Heart left ventricle (tissue), 16 donors: ENCODE measurements at regions not wholly inside any gene's neighbourhood (a gene's known extent, or its start where the extent isn't known, plus 50 kb on each side); places are given as distances from the start of the nearest gene placed in this dataset.
"Not testable (repeated sequence)": the region's sequence is repeated elsewhere in the genome, so short reads cannot be mapped to it uniquely, and the experiment has no call there.

ENCODE experiments used
- ATAC-seq, 4 donors: fragments of 200-7000 bp; cut with Tn5 transposase; one replicate each; pipeline ENCODE4 v1.9.1; 2020 to 2022; ENCODE audit warnings: moderate library complexity in 4 of 4, mild to moderate bottlenecking in 3 of 4, moderate number of reproducible peaks in 1 of 4
- DNase-seq, 5 donors: peaks; one replicate each; pipeline ENCODE4 v3.0.0-alpha.2; 2020
- H3K27ac ChIP-seq, 12 donors: fragments of 200-600 bp; sonication (generic) in 4 of 12; one replicate each; pipeline versions ENCODE4 v1.5.0 to v1.8.0; 2016 to 2022; ENCODE audit warnings: mild to moderate bottlenecking in 2 of 12
- H3K27me3 ChIP-seq, 9 donors: fragments of 200-600 bp; sonication (generic) in 2 of 9; one replicate each; pipeline versions ENCODE4 v1.5.1 to v1.8.0; 2016 to 2022; ENCODE audit warnings: mild to moderate bottlenecking in 3 of 9
- H3K36me3 ChIP-seq, 9 donors: fragments of 200-600 bp; sonication (generic) in 2 of 9; one replicate each; pipeline versions ENCODE4 v1.5.0 to v1.8.0; 2018 to 2022; ENCODE audit warnings: mild to moderate bottlenecking in 2 of 9
- H3K4me1 ChIP-seq, 12 donors: fragments of 200-600 bp; sonication (generic) in 4 of 12; one replicate each; pipeline versions ENCODE4 v1.5.0 to v1.8.0; 2016 to 2022; ENCODE audit warnings: mild to moderate bottlenecking in 3 of 12
- H3K4me3 ChIP-seq, 12 donors: fragments of 200-600 bp; sonication (generic) in 4 of 12; one replicate each; pipeline versions ENCODE4 v1.5.0 to v1.8.0; 2017 to 2022; ENCODE audit warnings: mild to moderate bottlenecking in 9 of 12, moderate library complexity in 4 of 12
- H3K9me3 ChIP-seq, 12 donors: fragments of 200-600 bp; sonication (generic) in 4 of 12; one replicate each; pipeline versions ENCODE4 v1.5.0 to v1.8.0; 2016 to 2022; ENCODE audit warnings: mild to moderate bottlenecking in 1 of 12
- CTCF ChIP-seq, 12 donors: fragments of 200-600 bp; sonication (generic) in 4 of 12; IDR thresholded peaks; one replicate each; pipeline versions ENCODE4 v1.5.0 to v1.8.0; 2018 to 2022; ENCODE audit warnings: antibody characterized with exemption in 12 of 12, mild to moderate bottlenecking in 5 of 12
- POLR2A ChIP-seq, 2 donors: fragments of 450-650 bp; IDR thresholded peaks; one replicate each; pipeline ENCODE4 v1.6.1; 2017; ENCODE audit warnings: antibody characterized with exemption in 2 of 2, mild to moderate bottlenecking in 2 of 2, moderate library complexity in 2 of 2
- WGBS, 4 donors: extraction: QIAGEN DNeasy Blood & Tissue Kit in 2 of 4; methylation state at CpG; one replicate each; pipeline versions ENCODE4 v1.1.5 to v1.1.7; 2013 to 2018; 5-methylcytosine and 5-hydroxymethylcytosine counted together
- intact Hi-C, 10 donors: fragments of 100-400 bp; cut with DNase I; formaldehyde crosslinking; loops; one replicate each; pipeline versions ENCODE4 v1.11.1 to v1.14.2; 2022
- donor health status: ischemic (EF 13 %, LVEDD 7.1; RV severe dilation, severe dysfunction).
- donor health status: healthy with polysubstance abuse.
- donor health status: DM: no; HTN: yes; CAD: no.
- donor health status: DM: no; HTN: no; CAD: no.
- donor health status: ischemic (EF 25% LVEDD 6.9; RV normal size, moderate dysfunction).
- donor health status: ischemic (EF 25% LVEDD 5.7; RV mildly dilated, moderate dysfunction).
- donor health status: healthy.
- donor health status: DM: yes; HTN: yes; CAD: no.
- donor health status: ischemic (EF 35%, LVEDD 5.7; RV mildly dilated, moderate dysfunction).
- donor health status: nonischemic (EF 11% LVEDD 7.7; RV severe dilation, severe dysfunction).
- donor health status: DM: yes; HTN: yes; CAD: no.
- donor health status: PGD.
- donor health status: ischemic (EF 29% LVEDD 5.4; RV normal size, mild dysfunction).
- donor health status: nonischemic (EF 23%, LVEDD 6.1; RV moderate dilation, normal function).

GRCh38 chr18:64678048-64678447 is 529.2 kb upstream of the LINC00305 start:
- Histone ChIP-seq H3K36me3 (no peaks in the 10 kb centered on the region), H3K27ac (no peak overlapping the region), H3K9me3 (no peaks in the 10 kb centered on the region), H3K27me3 (no peaks in the 10 kb centered on the region), H3K4me1 (no peaks in the 10 kb centered on the region), H3K4me3 (no peak overlapping the region)
- 67 to 73% (median 70%) methylated on average over 2 of the region's 2 CpGs for WGBS, 4 donors
- TF ChIP-seq CTCF (IDR thresholded peaks at IDR 0.05) (no peak), POLR2A (IDR thresholded peaks at IDR 0.05) (no peak)
- intact Hi-C loops: no loop called here
- ATAC-seq (no peak), DNase-seq (no peak)

GRCh38 chr18:64674694-64675093 is 525.8 kb upstream of the LINC00305 start:
- H3K36me3 ChIP-seq: no peaks in the 10 kb centered on the region
- 71 to 82% (median 79%) methylated on average over 3 of the region's 3 CpGs for WGBS, 4 donors
- intact Hi-C loops: no loop called here
- no peak overlapping the region for H3K4me3 ChIP-seq
- H3K9me3 ChIP-seq: no peaks in the 10 kb centered on the region
- H3K4me1 ChIP-seq: no peaks in the 10 kb centered on the region
- TF ChIP-seq CTCF (IDR thresholded peaks at IDR 0.05) (no peak), POLR2A (IDR thresholded peaks at IDR 0.05) (no peak)
- ATAC-seq (no peak), DNase-seq (no peak)
- H3K27me3 ChIP-seq: no peaks in the 10 kb centered on the region
- no peak overlapping the region for H3K27ac ChIP-seq

- H3K4me3 ChIP-seq, intact Hi-C loops, H3K27ac ChIP-seq, H3K27me3 ChIP-seq, H3K4me1 ChIP-seq, ATAC-seq, H3K36me3 ChIP-seq, DNase-seq, H3K9me3 ChIP-seq: not testable (repeated sequence)
- 69 to 85% (median 75%) methylated on average over 5 of the region's 5 CpGs for WGBS, 4 donors
These were observed 522.4 kb upstream of the LINC00305 start for GRCh38 chr18:64671293-64671692.

GRCh38 chr18:64668461-64668962 is 519.6 kb upstream of the LINC00305 start:
- 84 to 98% (median 87%) methylated on average over 1 of the region's 1 CpG for WGBS, 4 donors

More at GRCh38 chr18:64668461-64668962, 519.6 kb upstream of the LINC00305 start:
- Histone ChIP-seq H3K27ac (no peak overlapping the region), H3K9me3 (no peaks in the 10 kb centered on the region), H3K27me3 (no peaks in the 10 kb centered on the region), H3K4me3 (no peak overlapping the region), H3K4me1 (no peaks in the 10 kb centered on the region), H3K36me3 (no peaks in the 10 kb centered on the region)
- intact Hi-C loops: no loop called here
- ATAC-seq (no peak), DNase-seq (no peak)
- no peak for TF ChIP-seq CTCF (IDR thresholded peaks at IDR 0.05)
- no peak for TF ChIP-seq POLR2A (IDR thresholded peaks at IDR 0.05)
